ENCODE measurements at regions not wholly inside any gene's neighbourhood (a gene's known extent, or its start where the extent isn't known, plus 50 kb on each side); places are given as distances from the start of the nearest gene placed in this dataset.

GRCh38 chr1:192238421-192238820, 78.4 kb upstream of the RGS21 start:
- TF ChIP-seq CTCF (IDR thresholded peaks at IDR 0.05; ENCODE audit: low read length) (no peak), EZH2 (optimal IDR thresholded peaks at IDR 0.05; ENCODE audit: low read depth, low read length) (no peak)

Data from MM.1S (cell line).